ENCODE measurements at regions not wholly inside any gene's neighbourhood (a gene's known extent, or its start where the extent isn't known, plus 50 kb on each side); places are given as distances from the start of the nearest gene placed in this dataset.

GRCh38 chr10:29734962-29735627, 100.3 kb upstream of the SVIL start:
- TF ChIP-seq, protein P1, sequence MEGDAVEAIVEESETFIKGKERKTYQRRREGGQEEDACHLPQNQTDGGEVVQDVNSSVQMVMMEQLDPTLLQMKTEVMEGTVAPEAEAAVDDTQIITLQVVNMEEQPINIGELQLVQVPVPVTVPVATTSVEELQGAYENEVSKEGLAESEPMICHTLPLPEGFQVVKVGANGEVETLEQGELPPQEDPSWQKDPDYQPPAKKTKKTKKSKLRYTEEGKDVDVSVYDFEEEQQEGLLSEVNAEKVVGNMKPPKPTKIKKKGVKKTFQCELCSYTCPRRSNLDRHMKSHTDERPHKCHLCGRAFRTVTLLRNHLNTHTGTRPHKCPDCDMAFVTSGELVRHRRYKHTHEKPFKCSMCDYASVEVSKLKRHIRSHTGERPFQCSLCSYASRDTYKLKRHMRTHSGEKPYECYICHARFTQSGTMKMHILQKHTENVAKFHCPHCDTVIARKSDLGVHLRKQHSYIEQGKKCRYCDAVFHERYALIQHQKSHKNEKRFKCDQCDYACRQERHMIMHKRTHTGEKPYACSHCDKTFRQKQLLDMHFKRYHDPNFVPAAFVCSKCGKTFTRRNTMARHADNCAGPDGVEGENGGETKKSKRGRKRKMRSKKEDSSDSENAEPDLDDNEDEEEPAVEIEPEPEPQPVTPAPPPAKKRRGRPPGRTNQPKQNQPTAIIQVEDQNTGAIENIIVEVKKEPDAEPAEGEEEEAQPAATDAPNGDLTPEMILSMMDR (IDR thresholded peaks at IDR 0.05), result no peak
- peak in 2 of 3 donors; percentile 57 to 65 for TF ChIP-seq POLR2A (IDR thresholded peaks at IDR 0.05)
